ENCODE measurements at regions not wholly inside any gene's neighbourhood (a gene's known extent, or its start where the extent isn't known, plus 50 kb on each side); places are given as distances from the start of the nearest gene placed in this dataset.
A peak's percentile ranks its signal among the peaks of the same experiment; 100 is the strongest.

DNA sequence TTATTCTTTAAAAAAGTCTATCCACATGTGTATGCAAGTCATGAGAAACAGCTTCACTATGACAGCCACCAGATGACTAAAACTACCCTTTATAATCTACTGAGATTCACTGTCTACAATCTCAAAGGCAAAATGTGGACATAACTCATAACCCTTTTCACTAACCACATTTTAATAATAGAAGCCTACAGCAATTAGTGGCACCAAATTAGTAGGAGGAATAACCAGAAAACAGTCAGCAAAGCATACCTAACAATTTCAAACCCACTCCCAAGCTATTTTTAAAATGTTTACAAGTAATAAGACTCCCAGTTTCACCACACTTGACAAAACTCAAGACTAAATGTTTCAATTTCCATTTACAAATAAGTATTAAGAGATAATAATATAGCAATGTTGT lies 442.9 kb downstream of the PTPRC start (continued):
- no peak for TF ChIP-seq ASH2L (IDR thresholded peaks at IDR 0.05; ENCODE audit: borderline replicate concordance, low read depth)

DNA sequence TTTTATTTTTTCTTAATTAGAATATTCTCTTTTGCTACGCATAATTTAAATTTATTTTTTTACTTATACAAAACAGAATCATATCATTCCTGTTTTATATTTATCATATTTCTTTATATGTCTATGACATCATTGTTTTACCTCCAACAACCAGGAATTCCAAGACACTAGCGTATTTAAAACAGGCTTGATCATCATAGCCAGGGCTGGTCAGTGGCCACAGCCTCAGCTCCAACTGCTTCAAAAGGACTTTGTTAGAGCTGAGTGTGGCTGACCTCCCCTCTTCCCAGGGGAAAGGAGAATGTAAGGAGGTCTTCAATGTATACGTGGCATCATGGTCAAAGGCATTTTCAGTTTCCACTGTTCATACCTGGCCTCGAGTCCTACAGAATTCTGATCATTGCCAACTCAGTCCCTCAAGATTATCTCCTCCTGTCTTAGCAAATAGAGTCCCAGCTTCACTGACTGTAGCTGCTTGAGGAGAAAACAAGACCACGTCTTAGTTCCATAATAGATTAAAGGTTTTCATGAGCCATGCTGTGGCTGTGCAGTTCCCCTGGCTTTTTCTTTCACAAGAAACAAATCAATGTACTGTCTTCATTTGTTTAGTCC lies 444.0 kb downstream of the PTPRC start:
- intact Hi-C loops (cut with micrococcal nuclease; ENCODE audit: unreplicated experiment), result loop anchor here (5.0 kb wide), 2 partner anchors 69 to 89 kb away; no protein-coding TSS in a partner anchor

DNA sequence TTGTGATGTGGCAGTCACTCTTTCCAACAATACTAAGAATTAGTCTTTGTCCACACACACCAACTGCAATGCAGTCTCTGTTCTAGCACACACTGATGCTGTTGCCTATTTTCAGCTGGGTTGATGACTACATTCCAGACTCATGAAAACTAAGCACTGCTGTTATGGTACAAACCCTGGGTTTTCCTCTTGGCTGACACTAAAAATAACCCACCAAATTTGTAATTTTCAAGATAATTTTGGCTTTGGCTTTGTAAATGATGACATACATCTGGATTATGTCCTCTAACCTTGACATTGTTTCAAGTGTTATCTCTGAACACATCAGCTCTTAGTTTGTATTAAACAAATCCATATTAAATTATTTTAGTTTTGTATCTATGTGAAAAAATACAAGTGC lies 444.8 kb downstream of the PTPRC start:
- Histone ChIP-seq H3K79me2 (ENCODE audit: control insufficient read depth, insufficient read depth, low read length) (no peaks in the 10 kb centered on the region), H4K20me1 (ENCODE audit: control insufficient read depth, insufficient read depth) (no peaks in the 10 kb centered on the region), H3K4me1 (ENCODE audit: control insufficient read depth, insufficient read depth, low read length) (peaks cover 12% of the 10 kb centered on the region; the same call in 1 of the 2 replicates), H3K9ac (ENCODE audit: control insufficient read depth, insufficient read depth, low read length) (no peak overlapping the region), H3K4me3 (no peak overlapping the region), H3K9me3 (replicated peaks; ENCODE audit: control insufficient read depth, insufficient read depth, low read length) (no peaks in the 10 kb centered on the region; the same call in 1 of the 3 replicates), H3K36me3 (ENCODE audit: control insufficient read depth in 2 of 2, insufficient read depth in 2 of 2, low read length in 1 of 2) (no peaks in the 10 kb centered on the region), H3K4me2 (ENCODE audit: control insufficient read depth, insufficient read depth) (no peak overlapping the region), H3K27me3 (replicated peaks in 1 of 2; ENCODE audit: control insufficient read depth in 2 of 2, insufficient read depth in 2 of 2, low read length in 1 of 2) (no peaks in the 10 kb centered on the region), H2AFZ (ENCODE audit: control insufficient read depth, low read depth, low read length) (no peak overlapping the region), H3K27ac (ENCODE audit: control insufficient read depth, insufficient read depth) (no peak overlapping the region)
- POLR2A ChIA-PET, result interaction anchor here (1.0 to 1.4 kb wide), 5 partner anchors 9 to 152 kb away, joined by 3 to 4 read pairs (median 3); no protein-coding TSS in a partner anchor
- no peak for DNase-seq (ENCODE audit: low read depth, low spot score)
- TF ChIP-seq RAD21 (IDR thresholded peaks at IDR 0.05; ENCODE audit: insufficient read depth, low read depth, low read length) (no peak), MTA2 (IDR thresholded peaks at IDR 0.05; ENCODE audit: low read depth) (no peak), FOXM1 (IDR thresholded peaks at IDR 0.05; ENCODE audit: low read depth, low read length) (peak; percentile 21; the same call in 1 of the 2 replicates), E4F1 (IDR thresholded peaks at IDR 0.05; ENCODE audit: borderline replicate concordance, partially characterized antibody) (no peak)
- TF ChIP-seq, protein P1, sequence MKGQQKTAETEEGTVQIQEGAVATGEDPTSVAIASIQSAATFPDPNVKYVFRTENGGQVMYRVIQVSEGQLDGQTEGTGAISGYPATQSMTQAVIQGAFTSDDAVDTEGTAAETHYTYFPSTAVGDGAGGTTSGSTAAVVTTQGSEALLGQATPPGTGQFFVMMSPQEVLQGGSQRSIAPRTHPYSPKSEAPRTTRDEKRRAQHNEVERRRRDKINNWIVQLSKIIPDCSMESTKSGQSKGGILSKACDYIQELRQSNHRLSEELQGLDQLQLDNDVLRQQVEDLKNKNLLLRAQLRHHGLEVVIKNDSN (IDR thresholded peaks at IDR 0.05; ENCODE audit: borderline replicate concordance, extremely low read length, insufficient read depth, low read depth, low read length), result no peak
- no peak for ATAC-seq
- RAD21 ChIA-PET (ENCODE audit: unreplicated experiment), result interaction anchor here (1.0 to 5.4 kb wide), 9 partner anchors 10 to 160 kb away, joined by 3 to 48 read pairs (median 13); no protein-coding TSS in a partner anchor
- FAIRE-seq, result no peak
- in situ Hi-C loops (cut with MboI), result no loop called here
- SMC1A ChIA-PET (ENCODE audit: uncharacterized antibody, unreplicated experiment), result interaction anchor here (0.7 to 8.6 kb wide), 21 partner anchors 10 to 485 kb away, joined by 3 to 120 read pairs (median 6); no protein-coding TSS in a partner anchor
- intact Hi-C loops (cut with micrococcal nuclease; ENCODE audit: unreplicated experiment), result loop anchor here (5.0 kb wide), 2 partner anchors 69 to 89 kb away; no protein-coding TSS in a partner anchor
- CTCF ChIA-PET, result interaction anchor here (0.9 to 2.3 kb wide), 8 partner anchors 9 to 159 kb away, joined by 3 to 12 read pairs (median 4); no protein-coding TSS in a partner anchor
- BruUV-seq (replicated peaks), result no TSS peak

More for the DNA sequence above, 444.0 kb downstream of the PTPRC start:
- Histone ChIP-seq H3K4me3 (no peak overlapping the region), H3K27me3 (replicated peaks in 1 of 2; ENCODE audit: control insufficient read depth in 2 of 2, insufficient read depth in 2 of 2, low read length in 1 of 2) (no peaks in the 10 kb centered on the region), H3K79me2 (ENCODE audit: control insufficient read depth, insufficient read depth, low read length) (no peaks in the 10 kb centered on the region), H3K9ac (ENCODE audit: control insufficient read depth, insufficient read depth, low read length) (no peak overlapping the region), H3K36me3 (ENCODE audit: control insufficient read depth in 2 of 2, insufficient read depth in 2 of 2, low read length in 1 of 2) (no peaks in the 10 kb centered on the region), H4K20me1 (ENCODE audit: control insufficient read depth, insufficient read depth) (no peaks in the 10 kb centered on the region), H2AFZ (ENCODE audit: control insufficient read depth, low read depth, low read length) (no peak overlapping the region), H3K4me1 (ENCODE audit: control insufficient read depth, insufficient read depth, low read length) (peaks cover 12% of the 10 kb centered on the region; the same call in 1 of the 2 replicates), H3K27ac (ENCODE audit: control insufficient read depth, insufficient read depth) (no peak overlapping the region), H3K9me3 (replicated peaks; ENCODE audit: control insufficient read depth, insufficient read depth, low read length) (no peaks in the 10 kb centered on the region; the same call in 2 of the 3 replicates), H3K4me2 (ENCODE audit: control insufficient read depth, insufficient read depth) (no peak overlapping the region)
- ChIA-PET RAD21 (ENCODE audit: unreplicated experiment) (interaction anchor here (1.0 to 5.4 kb wide), 12 partner anchors 14 to 160 kb away, joined by 3 to 48 read pairs (median 12); no protein-coding TSS in a partner anchor), CTCF (interaction anchor here (1.1 to 2.5 kb wide), 5 partner anchors 18 to 152 kb away, joined by 3 to 13 read pairs (median 4); no protein-coding TSS in a partner anchor), SMC1A (ENCODE audit: uncharacterized antibody, unreplicated experiment) (interaction anchor here (0.7 to 8.6 kb wide), 22 partner anchors 9 to 485 kb away, joined by 3 to 120 read pairs (median 6); no protein-coding TSS in a partner anchor), POLR2A (interaction anchor here (1.1 to 1.3 kb wide), 3 partner anchors 91 to 151 kb away, joined by 3 to 4 read pairs (median 3); no protein-coding TSS in a partner anchor)
- no peak; the same call in 1 of the 3 replicates for ATAC-seq
- in situ Hi-C loops (cut with MboI), result no loop called here
- WGBS (ENCODE audit: insufficient coverage, insufficient replicate concordance, low lambda C conversion rate, missing lambda C conversion rate), result 92% methylated on average over 5 of the region's 5 CpGs
- no TSS peak for BruUV-seq (replicated peaks)
- no peak for FAIRE-seq
- TF ChIP-seq ATF7 (IDR thresholded peaks at IDR 0.05; ENCODE audit: low read depth), result peak; percentile 75
- no peak for TF ChIP-seq BRCA1 (IDR thresholded peaks at IDR 0.05; ENCODE audit: low read depth, low read length)
- no peak for TF ChIP-seq MYB (IDR thresholded peaks at IDR 0.05; ENCODE audit: borderline replicate concordance, low read depth, low read length)
- no peak for DNase-seq (ENCODE audit: low read depth, low spot score)
